GM12872 (cell line): ENCODE measurements at regions not wholly inside any gene's neighbourhood (a gene's known extent, or its start where the extent isn't known, plus 50 kb on each side); places are given as distances from the start of the nearest gene placed in this dataset.

Experiments
- CTCF ChIP-seq: IDR thresholded peaks from 3 replicates; pipeline ENCODE4 v1.5.1; 2011; ENCODE audit warnings: low read depth, mild to moderate bottlenecking, low read length, moderate library complexity; ENCODE audit not compliant: insufficient read depth

GRCh38 chr21:18959817-18960216 is 556.2 kb upstream of the TMPRSS15 start:
- TF ChIP-seq CTCF: no peak

DNA sequence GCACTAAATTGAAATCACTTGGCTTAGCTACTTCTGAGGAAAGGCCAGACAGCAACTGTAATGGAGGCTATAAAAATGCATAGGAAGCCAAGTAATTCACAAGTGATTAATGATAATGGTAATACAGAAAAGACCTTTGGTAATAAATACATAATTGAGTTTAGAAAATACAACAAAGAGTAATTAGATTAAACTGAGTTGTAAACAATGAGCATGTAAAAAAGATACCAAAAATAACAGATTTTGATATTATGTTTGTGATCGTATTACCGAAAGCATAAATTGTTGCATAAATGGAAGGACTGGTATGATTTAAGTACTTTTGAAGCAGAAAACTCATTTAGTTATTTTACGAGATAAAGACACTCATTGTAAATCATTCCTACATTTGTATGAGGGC is 556.7 kb upstream of the TMPRSS15 start:
- TF ChIP-seq CTCF: no peak

- TF ChIP-seq CTCF: no peak
These were observed 566.8 kb upstream of the TMPRSS15 start for GRCh38 chr21:18970416-18970815.

DNA sequence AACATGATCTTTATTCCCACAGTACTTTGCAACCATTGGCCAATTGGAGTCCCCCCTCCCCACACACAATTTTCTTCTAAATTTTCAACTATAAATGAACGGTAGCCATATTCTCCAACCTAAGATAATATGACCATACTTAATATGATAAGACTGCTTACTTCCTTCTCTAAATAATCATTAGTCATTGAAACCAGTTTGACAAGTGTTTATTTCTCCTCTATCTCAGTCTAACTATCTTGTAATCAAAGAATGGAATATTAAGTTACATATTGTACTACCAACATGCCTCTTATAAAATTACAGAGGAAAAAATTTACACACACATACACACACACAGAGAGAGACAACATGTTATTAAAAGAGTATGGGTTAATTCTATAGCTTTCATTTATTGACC is 567.4 kb upstream of the TMPRSS15 start:
- no peak for TF ChIP-seq CTCF

DNA sequence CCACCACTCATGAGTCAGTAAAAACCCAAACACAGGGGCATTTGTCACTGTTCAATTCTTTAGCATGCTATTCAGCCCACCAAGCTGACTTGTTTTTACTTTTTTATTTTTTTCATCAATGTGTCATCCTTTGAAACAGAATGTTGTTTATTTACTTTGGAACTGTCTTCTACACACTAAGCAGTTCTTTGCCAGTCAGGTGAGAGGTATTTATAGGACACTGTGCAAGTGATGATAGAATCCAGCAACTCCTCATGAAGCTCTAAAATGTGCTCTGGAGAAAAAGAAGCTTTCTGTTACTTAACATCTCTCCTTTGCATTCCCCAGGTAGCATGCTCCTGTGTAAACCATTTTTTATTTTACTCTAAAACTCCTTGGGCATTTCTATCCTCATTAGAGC is 582.0 kb upstream of the TMPRSS15 start:
- TF ChIP-seq CTCF: no peak

GRCh38 chr21:18986197-18986596 is 582.6 kb upstream of the TMPRSS15 start:
- TF ChIP-seq CTCF: no peak

- TF ChIP-seq CTCF: no peak
These were observed 584.0 kb upstream of the TMPRSS15 start for GRCh38 chr21:18987520-18988026.
